GM19455 (cell line): ENCODE measurements at regions not wholly inside any gene's neighbourhood (a gene's known extent, or its start where the extent isn't known, plus 50 kb on each side); places are given as distances from the start of the nearest gene placed in this dataset.
A peak's percentile ranks its signal among the peaks of the same experiment; 100 is the strongest.
"Not testable (repeated sequence)": the region's sequence is repeated elsewhere in the genome, so short reads cannot be mapped to it uniquely, and the experiment has no call there.

ENCODE experiments used
- ATAC-seq: cut with Tn5 transposase; IDR thresholded peaks from one replicate; pipeline ENCODE4 v1.9.1; 2021; ENCODE audit not compliant: unreplicated experiment

GRCh38 chr6:168915855-168916254 lies 337.8 kb downstream of the THBS2 start:
- ATAC-seq, result no peak

GRCh38 chr6:168915242-168915641 lies 338.4 kb downstream of the THBS2 start:
- no peak for ATAC-seq

- ATAC-seq, result no peak
Measured at GRCh38 chr6:168913866-168914469, 339.7 kb downstream of the THBS2 start.

DNA sequence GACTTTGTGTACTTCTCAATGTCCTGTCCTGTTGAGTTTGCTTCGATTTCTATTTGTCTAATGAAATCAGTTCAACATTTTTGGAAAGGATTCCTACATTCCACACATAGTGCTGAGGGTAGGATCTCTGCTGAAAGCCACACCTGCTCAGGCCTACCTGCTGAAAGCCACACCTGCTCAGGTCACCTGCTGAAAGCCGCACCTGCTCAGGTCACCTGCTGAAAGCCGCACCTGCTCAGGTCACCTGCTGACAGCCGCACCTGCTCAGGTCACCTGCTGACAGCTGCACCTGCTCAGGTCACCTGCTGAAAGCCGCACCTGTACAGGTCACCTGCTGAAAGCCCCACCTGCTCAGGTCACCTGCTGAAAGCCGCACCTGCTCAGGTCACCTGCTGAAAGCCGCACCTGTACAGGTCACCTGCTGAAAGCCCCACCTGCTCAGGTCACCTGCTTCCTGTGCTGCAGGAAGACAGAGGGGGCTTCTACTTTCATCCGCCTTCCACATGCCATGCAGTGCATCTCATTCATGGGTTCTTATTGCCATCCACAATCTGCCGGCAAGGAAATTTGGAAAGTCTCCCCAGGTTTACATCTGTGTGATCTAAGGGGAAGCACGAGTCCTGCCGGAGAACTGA lies 340.3 kb downstream of the THBS2 start:
- not testable (repeated sequence) for ATAC-seq

GRCh38 chr6:168909288-168909687 lies 344.4 kb downstream of the THBS2 start:
- ATAC-seq, result no peak

DNA sequence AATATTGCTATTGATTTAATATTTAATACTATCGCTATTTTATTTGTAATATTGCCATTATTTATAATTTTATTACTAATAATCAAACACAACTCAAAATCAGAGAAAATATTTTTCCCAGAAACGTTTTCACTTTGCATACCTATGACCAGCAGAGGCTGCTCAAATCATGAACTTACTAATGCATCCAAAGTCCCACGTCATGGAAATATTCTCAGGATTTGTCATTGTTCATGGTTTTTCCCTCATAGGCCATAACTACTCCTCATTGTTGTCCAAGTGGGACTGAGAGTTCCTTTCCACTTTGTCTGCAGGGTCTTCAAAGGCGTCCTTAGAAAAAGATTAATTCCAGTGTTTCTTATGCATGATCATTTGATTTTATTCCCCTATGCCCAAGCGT lies 344.8 kb downstream of the THBS2 start:
- ATAC-seq, result no peak

- no peak for ATAC-seq
Measured at GRCh38 chr6:168908166-168908565, 345.5 kb downstream of the THBS2 start.

GRCh38 chr6:168906391-168906790 lies 347.3 kb downstream of the THBS2 start:
- no peak for ATAC-seq

- ATAC-seq, result no peak
Measured at GRCh38 chr6:168905451-168906090, 348.1 kb downstream of the THBS2 start.

DNA sequence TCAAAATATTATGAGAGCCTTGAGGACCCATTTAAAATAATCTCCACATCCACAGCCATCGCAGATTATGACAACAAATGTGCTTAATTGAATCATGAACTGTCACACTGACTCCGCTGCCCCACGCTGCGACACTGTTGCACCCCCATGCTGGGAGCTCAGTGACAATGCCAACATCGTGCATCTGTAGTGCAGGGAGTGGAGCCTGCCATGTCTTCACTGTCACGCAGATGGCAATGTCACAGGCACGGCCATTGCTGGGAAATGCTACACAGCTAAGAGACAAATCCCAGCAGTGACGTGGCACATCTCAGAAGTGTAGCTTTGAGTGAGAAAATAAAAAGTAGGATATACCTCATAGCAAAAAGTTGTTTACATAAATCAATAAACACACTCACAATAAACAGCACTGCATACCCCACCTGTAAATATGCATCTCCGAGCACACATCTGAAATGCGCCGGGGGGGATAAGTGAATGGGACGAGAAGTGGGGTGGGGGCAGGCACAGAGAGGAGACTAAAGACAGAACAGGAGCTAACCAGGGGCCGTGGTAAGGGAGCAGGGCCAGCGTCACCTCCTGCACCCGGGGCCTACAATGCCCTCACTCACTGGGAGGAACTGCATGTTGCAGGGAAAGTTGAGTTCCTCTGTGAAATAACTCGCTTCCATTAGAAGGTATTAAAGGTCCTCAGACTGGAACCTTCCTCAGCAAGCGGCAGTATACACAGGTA lies 349.9 kb downstream of the THBS2 start:
- no peak for ATAC-seq

- no peak for ATAC-seq
Measured at GRCh38 chr6:168902075-168902474, 351.6 kb downstream of the THBS2 start.

DNA sequence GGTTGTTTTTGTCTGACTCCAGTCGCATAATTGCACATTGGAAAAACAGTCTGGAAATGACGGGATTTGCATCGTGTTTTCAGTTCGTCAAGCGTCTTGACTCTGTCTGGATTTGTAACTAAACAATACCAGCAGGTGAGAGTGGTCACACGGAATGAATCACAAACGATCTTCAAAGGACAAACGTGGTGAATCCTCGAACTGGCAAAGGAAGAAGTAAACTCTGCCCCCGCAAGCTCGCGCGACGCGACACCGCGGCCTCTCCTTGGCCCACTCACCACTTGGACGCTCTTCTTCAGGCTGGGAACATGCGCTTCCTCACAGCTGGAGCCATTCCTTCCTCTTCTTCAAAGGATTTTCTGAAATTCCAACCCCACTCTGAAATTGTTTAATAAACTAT lies 352.6 kb downstream of the THBS2 start:
- no peak for ATAC-seq

DNA sequence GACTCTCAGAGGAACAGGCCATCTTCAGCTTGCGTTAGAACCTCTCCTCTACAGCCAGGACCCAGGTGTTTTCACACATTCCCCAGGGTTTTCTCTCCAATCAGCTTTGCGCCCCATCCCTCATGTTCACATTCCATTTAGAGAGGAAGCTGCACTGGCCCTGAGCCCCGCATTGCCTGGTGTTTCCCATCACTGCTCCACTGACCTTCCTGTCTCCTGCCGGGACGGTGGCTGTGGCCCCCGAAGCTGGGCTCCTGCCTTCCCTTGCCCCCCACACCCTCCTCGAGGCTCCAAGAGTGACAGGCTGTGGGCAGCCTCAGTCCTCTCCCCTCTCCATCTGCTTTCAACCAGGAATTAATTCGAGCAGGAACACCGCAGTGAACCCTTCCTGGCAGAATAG lies 357.3 kb downstream of the THBS2 start:
- no peak for ATAC-seq

DNA sequence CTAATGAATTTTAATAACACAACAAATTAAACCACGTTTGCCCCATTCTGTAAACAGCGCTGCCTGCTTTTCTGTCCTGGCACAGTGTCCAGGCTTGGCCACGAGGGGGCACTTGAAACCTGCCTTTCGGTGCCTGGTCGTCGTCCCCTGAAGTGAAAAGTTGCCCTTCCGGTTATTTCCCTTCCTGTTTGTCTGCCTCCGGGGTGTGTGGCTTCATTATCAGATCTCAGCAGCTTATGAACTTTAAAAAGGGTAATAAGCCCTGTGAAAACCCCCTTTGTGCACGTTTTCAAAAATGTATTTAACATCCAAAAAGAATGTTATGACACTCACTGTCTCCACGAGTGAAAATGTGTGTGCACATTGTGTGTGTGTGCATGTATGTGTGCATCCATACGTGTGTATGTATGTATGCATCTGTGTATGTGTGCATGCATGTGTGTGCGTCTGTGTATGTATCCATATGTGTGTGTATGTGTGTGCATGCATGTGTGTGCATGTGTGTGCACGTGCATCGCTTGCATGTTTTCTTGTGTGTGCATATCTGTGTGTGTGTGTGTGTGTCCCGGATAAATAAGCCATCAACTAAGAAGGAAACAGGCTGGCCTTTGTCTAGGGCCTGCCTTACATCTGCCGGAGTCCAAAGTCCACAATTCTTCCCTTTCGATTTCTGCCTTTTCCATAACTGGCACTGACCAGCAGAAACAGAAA lies 358.4 kb downstream of the THBS2 start:
- peak; percentile 97 for ATAC-seq

DNA sequence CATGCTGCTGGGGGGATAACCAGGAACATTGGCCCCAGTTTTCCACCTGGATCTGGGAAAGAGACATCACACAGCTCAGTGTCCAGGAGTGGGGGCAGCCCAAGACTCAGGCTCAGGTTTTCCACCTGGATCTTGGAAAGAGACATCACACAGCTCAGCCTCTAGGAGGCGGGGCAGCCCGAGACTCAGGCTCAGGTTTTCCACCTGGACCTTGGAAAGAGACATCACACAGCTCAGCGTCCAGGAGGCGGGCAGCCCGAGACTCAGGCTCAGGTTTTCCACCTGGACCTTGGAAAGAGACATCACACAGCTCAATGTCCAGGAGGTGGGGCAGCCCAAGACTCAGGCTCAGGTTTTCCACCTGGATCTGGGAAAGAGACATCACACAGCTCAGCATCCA lies 361.6 kb downstream of the THBS2 start:
- no peak for ATAC-seq

DNA sequence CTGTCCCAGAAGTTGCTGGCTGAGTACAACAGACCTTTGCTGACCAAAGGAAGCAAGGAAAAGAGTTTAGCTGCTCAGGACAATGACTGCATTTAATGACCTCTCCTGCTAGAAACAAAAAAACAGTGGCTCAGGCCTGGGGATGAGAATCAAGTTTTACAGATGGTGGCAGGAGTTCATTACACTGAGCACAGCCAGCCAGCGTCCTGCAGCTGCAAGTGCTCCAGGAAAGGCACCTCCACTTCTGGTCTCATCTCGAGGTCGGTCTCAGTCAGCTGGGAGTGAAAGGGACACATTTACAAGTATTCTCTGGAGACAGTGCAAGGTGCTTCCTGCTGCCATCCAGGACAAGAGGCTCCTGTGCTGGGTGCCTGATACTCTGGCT lies 362.7 kb downstream of the THBS2 start:
- ATAC-seq, result no peak

DNA sequence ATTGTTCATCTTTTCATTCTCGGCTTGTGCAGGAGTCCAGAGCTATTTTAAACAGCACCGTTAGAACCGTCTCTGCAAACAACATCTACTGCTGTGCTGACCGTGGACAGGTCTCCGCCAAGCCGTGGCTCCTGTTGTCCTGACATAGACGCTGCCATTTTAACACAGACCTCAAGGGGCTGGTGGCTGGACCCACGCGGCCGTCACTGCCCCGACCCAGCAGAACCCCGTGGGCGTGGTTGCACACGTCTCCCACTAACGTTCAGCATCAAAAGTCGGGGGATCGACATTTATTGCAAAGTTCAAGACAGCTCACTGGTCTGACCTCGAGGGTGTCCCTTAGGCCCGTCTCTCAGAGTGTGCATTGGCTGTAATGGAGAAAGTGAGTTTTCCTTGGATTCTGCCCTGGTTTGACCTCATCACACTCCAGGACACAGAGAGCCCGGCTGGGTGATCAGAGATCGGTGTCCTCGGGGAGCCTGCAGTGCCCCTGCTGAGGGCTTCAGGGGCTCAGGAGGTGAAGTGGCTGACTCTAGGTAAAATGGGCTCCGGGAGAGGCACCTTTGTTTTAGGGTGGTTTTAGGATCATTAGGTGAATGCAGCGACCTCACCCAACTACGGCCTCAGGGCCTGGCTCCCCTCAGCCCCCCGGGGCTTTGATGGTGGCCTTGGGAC lies 363.2 kb downstream of the THBS2 start:
- ATAC-seq, result no peak

- ATAC-seq, result no peak
Measured at GRCh38 chr6:168888786-168889345, 364.8 kb downstream of the THBS2 start.

GRCh38 chr6:168888102-168888501 lies 365.5 kb downstream of the THBS2 start:
- no peak for ATAC-seq

- ATAC-seq, result no peak
Measured at GRCh38 chr6:168887621-168888020, 366.0 kb downstream of the THBS2 start.
